Neural cell (in vitro differentiated cells): ENCODE measurements at regions not wholly inside any gene's neighbourhood (a gene's known extent, or its start where the extent isn't known, plus 50 kb on each side); places are given as distances from the start of the nearest gene placed in this dataset.

Experiments used
- EZH2 ChIP-seq: fragments of 200-600, 300-800 bp; shearing (Covaris generic), sonication (generic); IDR thresholded peaks from 2 replicates; pipeline ENCODE4 v1.6.1; 2014; ENCODE audit warnings: antibody characterized with exemption, low read length, borderline replicate concordance, mild to moderate bottlenecking; ENCODE audit not compliant: insufficient read depth, poor library complexity, severe bottlenecking
- MXI1 ChIP-seq: fragments of 450-650 bp; conservative IDR thresholded peaks from 2 replicates; pipeline ENCODE4 v1.6.1; 2014; ENCODE audit warnings: antibody characterized with exemption, mild to moderate bottlenecking; ENCODE audit not compliant: poor library complexity, severe bottlenecking
- POLR2AphosphoS5 ChIP-seq: IDR thresholded peaks from 2 replicates; pipeline ENCODE4 v1.6.1; 2012
- RAD21 ChIP-seq: fragments of 450-650 bp; conservative IDR thresholded peaks from 2 replicates; pipeline ENCODE4 v1.6.1; 2014; ENCODE audit warnings: antibody characterized with exemption, mild to moderate bottlenecking, moderate library complexity
- REST ChIP-seq: IDR thresholded peaks from 2 replicates; pipeline ENCODE4 v1.6.1; 2012; ENCODE audit warnings: borderline replicate concordance
- SMC3 ChIP-seq: fragments of 450-650 bp; conservative IDR thresholded peaks from 2 replicates; pipeline ENCODE4 v1.6.1; 2014; ENCODE audit warnings: antibody characterized with exemption, mild to moderate bottlenecking, moderate library complexity; ENCODE audit not compliant: poor library complexity
- TAF1 ChIP-seq: IDR thresholded peaks from 2 replicates; pipeline ENCODE4 v1.6.1; 2012; ENCODE audit warnings: low read depth
- TF ChIP-seq, protein P1 (sequence below): fragments of 450-650 bp; IDR thresholded peaks from 2 replicates; pipeline ENCODE4 v1.5.1; 2014; ENCODE audit warnings: antibody characterized with exemption, mild to moderate bottlenecking, moderate library complexity; ENCODE audit not compliant: poor library complexity, severe bottlenecking

- no peak for TF ChIP-seq SMC3
- TF ChIP-seq, protein P1, sequence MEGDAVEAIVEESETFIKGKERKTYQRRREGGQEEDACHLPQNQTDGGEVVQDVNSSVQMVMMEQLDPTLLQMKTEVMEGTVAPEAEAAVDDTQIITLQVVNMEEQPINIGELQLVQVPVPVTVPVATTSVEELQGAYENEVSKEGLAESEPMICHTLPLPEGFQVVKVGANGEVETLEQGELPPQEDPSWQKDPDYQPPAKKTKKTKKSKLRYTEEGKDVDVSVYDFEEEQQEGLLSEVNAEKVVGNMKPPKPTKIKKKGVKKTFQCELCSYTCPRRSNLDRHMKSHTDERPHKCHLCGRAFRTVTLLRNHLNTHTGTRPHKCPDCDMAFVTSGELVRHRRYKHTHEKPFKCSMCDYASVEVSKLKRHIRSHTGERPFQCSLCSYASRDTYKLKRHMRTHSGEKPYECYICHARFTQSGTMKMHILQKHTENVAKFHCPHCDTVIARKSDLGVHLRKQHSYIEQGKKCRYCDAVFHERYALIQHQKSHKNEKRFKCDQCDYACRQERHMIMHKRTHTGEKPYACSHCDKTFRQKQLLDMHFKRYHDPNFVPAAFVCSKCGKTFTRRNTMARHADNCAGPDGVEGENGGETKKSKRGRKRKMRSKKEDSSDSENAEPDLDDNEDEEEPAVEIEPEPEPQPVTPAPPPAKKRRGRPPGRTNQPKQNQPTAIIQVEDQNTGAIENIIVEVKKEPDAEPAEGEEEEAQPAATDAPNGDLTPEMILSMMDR = no peak
- no peak for TF ChIP-seq EZH2
- no peak for TF ChIP-seq POLR2AphosphoS5
- TF ChIP-seq REST = no peak
- TF ChIP-seq TAF1 = no peak
- TF ChIP-seq MXI1 = no peak
- TF ChIP-seq RAD21 = no peak
Measured at GRCh38 chr1:37197411-37197810, 163.1 kb upstream of the GRIK3 start.
